ENCODE measurements at regions not wholly inside any gene's neighbourhood (a gene's known extent, or its start where the extent isn't known, plus 50 kb on each side); places are given as distances from the start of the nearest gene placed in this dataset.

GRCh38 chr1:99503276-99503747 is 142.6 kb upstream of the PALMD start:
- no peaks in the 10 kb centered on the region for H3K27me3 ChIP-seq (ENCODE audit: control insufficient read depth in 2 of 2, insufficient read depth in 2 of 2, low read length in 2 of 2)
- no peak overlapping the region for H3K27ac Mint-ChIP-seq
- H3K4me1 ChIP-seq (ENCODE audit: control insufficient read depth in 1 of 2, insufficient read depth in 2 of 2, low read length in 2 of 2), result no peaks in the 10 kb centered on the region
- H3K4me3 Mint-ChIP-seq, result no peak overlapping the region
- no peak overlapping the region for H2AFZ ChIP-seq (ENCODE audit: insufficient read depth, low read depth, low read length, poor library complexity, severe bottlenecking)
- no peak overlapping the region for H3K4me3 ChIP-seq (replicated peaks in 1 of 3; ENCODE audit: low read depth in 2 of 3, low read length in 3 of 3)
- H3K27ac ChIP-seq (ENCODE audit: low read depth in 1 of 2, low read length in 2 of 2), result no peak overlapping the region
- DNase-seq, result no peak
- no peaks in the 10 kb centered on the region for H3K36me3 ChIP-seq (replicated peaks in 1 of 2; ENCODE audit: control insufficient read depth in 1 of 2, insufficient read depth in 2 of 2, low read length in 2 of 2)
- no peaks in the 10 kb centered on the region for H4K20me1 ChIP-seq (ENCODE audit: insufficient read depth, low read length)
- TF ChIP-seq CTCF (IDR thresholded peaks at IDR 0.05), result no peak
- intact Hi-C loops (cut with micrococcal nuclease), result no loop called here
- no peaks in the 10 kb centered on the region for H3K36me3 Mint-ChIP-seq
- H3K4me1 Mint-ChIP-seq, result no peaks in the 10 kb centered on the region
- peaks cover 0 to 6% of the 10 kb centered on the region in 2 donors for H3K9me3 ChIP-seq (replicated peaks in 1 of 2; ENCODE audit: control insufficient read depth in 1 of 2, insufficient read depth in 1 of 2, low read length in 2 of 2)
- 80% methylated on average over 2 of the region's 4 CpGs for WGBS (ENCODE audit: insufficient coverage)
- no peaks in the 10 kb centered on the region for H3K79me2 ChIP-seq (ENCODE audit: insufficient read depth, low read length)
- H3K27me3 Mint-ChIP-seq (ENCODE audit: low read depth in 3 of 3), result peaks cover 0 to 6% (median 2%) of the 10 kb centered on the region in 3 donors
- H3K9ac ChIP-seq (ENCODE audit: insufficient read depth, low read length, poor library complexity, severe bottlenecking), result no peak overlapping the region
- H3K9me3 Mint-ChIP-seq, result peaks cover 3 to 10% (median 7%) of the 10 kb centered on the region in 7 donors
- H3K4me2 ChIP-seq (replicated peaks; ENCODE audit: extremely low read depth, low read length, poor library complexity, severe bottlenecking), result no peak overlapping the region

DNA sequence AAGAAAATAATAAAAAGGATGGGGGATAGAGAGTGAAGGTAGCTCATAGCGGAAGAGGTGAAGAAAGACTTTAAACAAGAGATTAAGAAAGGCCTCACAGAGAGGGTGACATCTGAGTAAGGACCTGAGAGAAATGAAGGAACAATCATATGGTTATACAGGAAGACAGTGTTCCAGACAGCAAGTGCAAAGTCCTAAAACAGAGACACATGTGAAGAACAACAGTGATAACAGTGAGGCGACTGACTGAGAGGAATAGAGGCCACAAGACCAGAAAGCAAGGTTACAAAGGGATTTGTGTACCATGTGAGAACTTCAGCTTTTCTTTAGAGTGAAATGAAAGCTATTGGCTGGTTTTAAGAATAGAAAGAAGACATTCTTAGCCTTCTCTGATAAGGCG is 141.6 kb upstream of the PALMD start:
- no peak overlapping the region for H3K27ac ChIP-seq (ENCODE audit: low read depth in 1 of 2, low read length in 2 of 2)
- H3K27me3 Mint-ChIP-seq (ENCODE audit: low read depth in 3 of 3), result peaks cover 0 to 6% (median 2%) of the 10 kb centered on the region in 3 donors
- H3K4me3 ChIP-seq (replicated peaks in 1 of 3; ENCODE audit: low read depth in 2 of 3, low read length in 3 of 3), result no peak overlapping the region
- H3K9me3 ChIP-seq (replicated peaks in 1 of 2; ENCODE audit: control insufficient read depth in 1 of 2, insufficient read depth in 1 of 2, low read length in 2 of 2), result peaks cover 0 to 8% of the 10 kb centered on the region in 2 donors
- TF ChIP-seq CTCF (IDR thresholded peaks at IDR 0.05), result no peak
- no peak overlapping the region for H2AFZ ChIP-seq (ENCODE audit: insufficient read depth, low read depth, low read length, poor library complexity, severe bottlenecking)
- H3K36me3 Mint-ChIP-seq, result no peaks in the 10 kb centered on the region
- H3K79me2 ChIP-seq (ENCODE audit: insufficient read depth, low read length), result no peaks in the 10 kb centered on the region
- no peak overlapping the region for H3K4me3 Mint-ChIP-seq
- WGBS (ENCODE audit: insufficient coverage), result 97% methylated on average over 3 of the region's 3 CpGs
- no peak for DNase-seq
- intact Hi-C loops (cut with micrococcal nuclease), result no loop called here
- no peaks in the 10 kb centered on the region for H3K27me3 ChIP-seq (ENCODE audit: control insufficient read depth in 2 of 2, insufficient read depth in 2 of 2, low read length in 2 of 2)
- H3K4me1 ChIP-seq (ENCODE audit: control insufficient read depth in 1 of 2, insufficient read depth in 2 of 2, low read length in 2 of 2), result no peaks in the 10 kb centered on the region
- H4K20me1 ChIP-seq (ENCODE audit: insufficient read depth, low read length), result no peaks in the 10 kb centered on the region
- peaks cover 5 to 17% (median 8%) of the 10 kb centered on the region in 7 donors for H3K9me3 Mint-ChIP-seq
- H3K36me3 ChIP-seq (replicated peaks in 1 of 2; ENCODE audit: control insufficient read depth in 1 of 2, insufficient read depth in 2 of 2, low read length in 2 of 2), result no peaks in the 10 kb centered on the region
- H3K4me2 ChIP-seq (replicated peaks; ENCODE audit: extremely low read depth, low read length, poor library complexity, severe bottlenecking), result no peak overlapping the region
- H3K9ac ChIP-seq (ENCODE audit: insufficient read depth, low read length, poor library complexity, severe bottlenecking), result no peak overlapping the region
- no peak overlapping the region for H3K27ac Mint-ChIP-seq
- no peaks in the 10 kb centered on the region for H3K4me1 Mint-ChIP-seq

All from CD14-positive monocyte (primary cell).